H1 (cell line): ENCODE measurements at regions not wholly inside any gene's neighbourhood (a gene's known extent, or its start where the extent isn't known, plus 50 kb on each side); places are given as distances from the start of the nearest gene placed in this dataset.

ENCODE experiments used
- ATF2 ChIP-seq: IDR thresholded peaks from 2 replicates; pipeline ENCODE4 v1.6.1; 2012; ENCODE audit warnings: low read length, inconsistent platforms
- BRCA1 ChIP-seq: IDR thresholded peaks from 2 replicates; pipeline ENCODE4 v1.6.1; 2012; ENCODE audit warnings: low read depth, low read length, improper control_type of control experiment
- CTBP2 ChIP-seq: IDR thresholded peaks from 2 replicates; pipeline ENCODE4 v1.7.0; 2011; ENCODE audit warnings: borderline replicate concordance, mild to moderate bottlenecking, moderate library complexity, mixed read lengths, low read length; ENCODE audit not compliant: insufficient read depth, insufficient read length
- CTCF ChIP-seq, 3 experiments: IDR thresholded peaks; 1 replicate in 2 of 3; 2 replicates in 1 of 3; pipeline versions ENCODE4 v1.5.1 to v1.6.1; 2011; ENCODE audit warnings: low read length in 3 of 3, mild to moderate bottlenecking in 3 of 3, inconsistent platforms in 2 of 3, low read depth in 1 of 3, moderate library complexity in 1 of 3; ENCODE audit not compliant: insufficient read depth in 1 of 3; ENCODE audit errors: control extremely low read depth in 1 of 3
- E2F6 ChIP-seq: IDR thresholded peaks from 2 replicates; pipeline ENCODE4 v1.6.1; 2012; ENCODE audit warnings: inconsistent platforms
- EP300 ChIP-seq, 2 experiments: IDR thresholded peaks; 1 replicate in 1 of 2; 2 replicates in 1 of 2; pipeline ENCODE4 v1.6.1; 2011 to 2012; ENCODE audit warnings: low read depth in 2 of 2, low read length in 2 of 2, mild to moderate bottlenecking in 2 of 2, borderline replicate concordance in 1 of 2, inconsistent platforms in 1 of 2, moderate library complexity in 1 of 2
- EZH2 ChIP-seq: fragments of 200-600 bp; sonication (generic); IDR thresholded peaks from 2 replicates; pipeline ENCODE4 v1.7.1; 2012; ENCODE audit warnings: low read depth, mild to moderate bottlenecking, moderate library complexity, low read length, inconsistent platforms; ENCODE audit not compliant: severe bottlenecking
- HDAC6 ChIP-seq: IDR thresholded peaks from one replicate; pipeline ENCODE4 v1.7.1; 2012; ENCODE audit warnings: low read depth, mild to moderate bottlenecking, inconsistent platforms, low read length, moderate library complexity
- JUN ChIP-seq: IDR thresholded peaks from 2 replicates; pipeline ENCODE4 v1.6.1; 2011; ENCODE audit warnings: low read depth, mild to moderate bottlenecking, improper control_type of control experiment, low read length
- KDM1A ChIP-seq: fragments of 200-600, 300-600 bp; sonication (generic); IDR thresholded peaks from 2 replicates; pipeline ENCODE4 v1.7.1; 2016; ENCODE audit warnings: mild to moderate bottlenecking, low read length, borderline replicate concordance
- MAFK ChIP-seq: IDR thresholded peaks from 2 replicates; pipeline ENCODE4 v1.6.1; 2012; ENCODE audit warnings: low read depth, mild to moderate bottlenecking, improper control_type of control experiment, low read length
- NANOG ChIP-seq: IDR thresholded peaks from 2 replicates; pipeline ENCODE4 v1.6.1; 2011; ENCODE audit warnings: low read length, low read depth, mild to moderate bottlenecking, inconsistent platforms; ENCODE audit not compliant: insufficient read depth, poor library complexity, severe bottlenecking
- NRF1 ChIP-seq: IDR thresholded peaks from 2 replicates; pipeline ENCODE4 v1.6.1; 2011; ENCODE audit warnings: mild to moderate bottlenecking, low read depth, low read length, improper control_type of control experiment
- POLR2A ChIP-seq, 2 experiments: IDR thresholded peaks; 1 replicate in 1 of 2; 2 replicates in 1 of 2; pipeline ENCODE4 v1.6.1; 2011; ENCODE audit warnings: low read depth in 2 of 2, low read length in 2 of 2, mild to moderate bottlenecking in 2 of 2; ENCODE audit errors: control extremely low read depth in 1 of 2
- POLR2AphosphoS5 ChIP-seq: IDR thresholded peaks from 2 replicates; pipeline ENCODE4 v1.6.1; 2011; ENCODE audit warnings: low read depth, low read length
- POU5F1 ChIP-seq: IDR thresholded peaks from 2 replicates; pipeline ENCODE4 v1.6.1; 2011; ENCODE audit warnings: low read depth, mild to moderate bottlenecking, low read length, moderate library complexity
- RAD21 ChIP-seq, 2 experiments: IDR thresholded peaks in 1 of 2; conservative IDR thresholded peaks in 1 of 2; 2 replicates each; pipeline ENCODE4 v1.6.1; 2011; ENCODE audit warnings: low read depth in 2 of 2, low read length in 2 of 2, improper control_type of control experiment in 1 of 2, inconsistent platforms in 1 of 2, mild to moderate bottlenecking in 1 of 2, moderate library complexity in 1 of 2
- SRF ChIP-seq: IDR thresholded peaks from 2 replicates; pipeline ENCODE4 v1.6.1; 2011; ENCODE audit warnings: mild to moderate bottlenecking, low read depth, low read length, moderate library complexity
- TAF7 ChIP-seq: optimal IDR thresholded peaks from 2 replicates; pipeline ENCODE3; 2011; ENCODE audit warnings: low read depth, mild to moderate bottlenecking, inconsistent platforms, low read length, moderate library complexity, borderline replicate concordance

- TF ChIP-seq E2F6 = peak; percentile 88
- peak; percentile 75 for TF ChIP-seq EZH2
- peak in 1 of 2 experiments; percentile 23; a peak in 2 of 4 replicates for TF ChIP-seq RAD21 (IDR thresholded peaks at IDR 0.05 in 1 of 2, conservative IDR thresholded peaks at IDR 0.05 in 1 of 2; ENCODE audit: low read depth in 2 of 2, low read length in 2 of 2)
- no peak for TF ChIP-seq NANOG
- TF ChIP-seq ATF2 = no peak
- TF ChIP-seq EP300 (IDR thresholded peaks at IDR 0.05; ENCODE audit: borderline replicate concordance in 1 of 2, low read depth in 2 of 2, low read length in 2 of 2) = no peak
- no peak for TF ChIP-seq KDM1A
- no peak for TF ChIP-seq TAF7
- TF ChIP-seq POU5F1 = no peak
- no peak for TF ChIP-seq POLR2AphosphoS5
- no peak for TF ChIP-seq JUN
- TF ChIP-seq NRF1 = no peak
- no peak for TF ChIP-seq POLR2A (IDR thresholded peaks at IDR 0.05; ENCODE audit: control extremely low read depth in 1 of 2, low read depth in 2 of 2, low read length in 2 of 2)
- no peak for TF ChIP-seq CTCF (IDR thresholded peaks at IDR 0.05; ENCODE audit: control extremely low read depth in 1 of 3, insufficient read depth in 1 of 3, low read depth in 1 of 3, low read length in 3 of 3)
- no peak for TF ChIP-seq SRF
- peak; percentile 99 for TF ChIP-seq CTBP2
- no peak for TF ChIP-seq MAFK
- TF ChIP-seq HDAC6 = no peak
- no peak for TF ChIP-seq BRCA1
These were observed 223.2 kb upstream of the FOXF1 start (continued) for GRCh38 chr16:86286991-86287663.
